LHCN-M2 (cell line): ENCODE measurements at regions not wholly inside any gene's neighbourhood (a gene's known extent, or its start where the extent isn't known, plus 50 kb on each side); places are given as distances from the start of the nearest gene placed in this dataset.

ENCODE experiments used
- DNase-seq: peaks from one replicate; pipeline ENCODE4 v3.0.0-alpha.2; 2012; ENCODE audit warnings: low read depth

GRCh38 chr1:106548726-106549125, 507.7 kb upstream of the PRMT6 start:
- DNase-seq: no peak

- no peak for DNase-seq
Measured at GRCh38 chr1:106554294-106554693, 502.2 kb upstream of the PRMT6 start.

- no peak for DNase-seq
Measured at GRCh38 chr1:106555571-106555970, 500.9 kb upstream of the PRMT6 start.

- DNase-seq: no peak
Measured at GRCh38 chr1:106564192-106564591, 492.3 kb upstream of the PRMT6 start.

- no peak for DNase-seq
Measured at GRCh38 chr1:106568201-106568974, 488.1 kb upstream of the PRMT6 start.

- no peak for DNase-seq
Measured at GRCh38 chr1:106571109-106571508, 485.4 kb upstream of the PRMT6 start.

- no peak for DNase-seq
Measured at GRCh38 chr1:106584107-106584506, 472.4 kb upstream of the PRMT6 start.

- DNase-seq: no peak
Measured at GRCh38 chr1:106584676-106585075, 471.8 kb upstream of the PRMT6 start.

- no peak for DNase-seq
Measured at GRCh38 chr1:106600626-106601025, 455.8 kb upstream of the PRMT6 start.

- no peak for DNase-seq
Measured at GRCh38 chr1:106603616-106604015, 452.9 kb upstream of the PRMT6 start.

- no peak for DNase-seq
Measured at GRCh38 chr1:106608841-106609240, 447.6 kb upstream of the PRMT6 start.

GRCh38 chr1:106613068-106613467, 443.4 kb upstream of the PRMT6 start:
- DNase-seq: no peak

- DNase-seq: no peak
Measured at GRCh38 chr1:106613861-106614260, 442.6 kb upstream of the PRMT6 start.

GRCh38 chr1:106615473-106615872, 441.0 kb upstream of the PRMT6 start:
- DNase-seq: no peak

GRCh38 chr1:106619080-106619826, 437.2 kb upstream of the PRMT6 start:
- DNase-seq: no peak

GRCh38 chr1:106619827-106620134, 436.7 kb upstream of the PRMT6 start:
- DNase-seq: no peak

- DNase-seq: peak; percentile 7
Measured at GRCh38 chr1:106620521-106620954, 435.9 kb upstream of the PRMT6 start.

- no peak for DNase-seq
Measured at GRCh38 chr1:106621853-106622252, 434.6 kb upstream of the PRMT6 start.

- no peak for DNase-seq
Measured at GRCh38 chr1:106637566-106637965, 418.9 kb upstream of the PRMT6 start.

- no peak for DNase-seq
Measured at GRCh38 chr1:106646261-106646784, 410.2 kb upstream of the PRMT6 start.

- DNase-seq: no peak
Measured at GRCh38 chr1:106646816-106647215, 409.7 kb upstream of the PRMT6 start.

- no peak for DNase-seq
Measured at GRCh38 chr1:106651028-106651762, 405.3 kb upstream of the PRMT6 start.
